H9 (cell line): ENCODE measurements at regions not wholly inside any gene's neighbourhood (a gene's known extent, or its start where the extent isn't known, plus 50 kb on each side); places are given as distances from the start of the nearest gene placed in this dataset.

Experiments used
- DNase-seq: peaks from one replicate; pipeline ENCODE4 v3.0.0-alpha.2; 2017
- H2AFZ ChIP-seq: one replicate; pipeline ENCODE4 v1.6.1; 2013; ENCODE audit warnings: mild to moderate bottlenecking, low read length, control low read depth, moderate library complexity
- H2AK5ac ChIP-seq: 2 replicates; pipeline ENCODE4 v1.6.1; 2013; ENCODE audit warnings: low read length, control low read depth, mixed read lengths; ENCODE audit not compliant: insufficient read length
- H2BK120ac ChIP-seq: one replicate; pipeline ENCODE4 v1.6.1; 2013; ENCODE audit warnings: low read depth, mild to moderate bottlenecking, low read length, control low read depth, inconsistent platforms; ENCODE audit not compliant: poor library complexity, severe bottlenecking
- H2BK12ac ChIP-seq: 2 replicates; pipeline ENCODE4 v1.6.1; 2013; ENCODE audit warnings: low read length, control low read depth, mixed read lengths, low read depth; ENCODE audit not compliant: insufficient read length
- H2BK15ac ChIP-seq: 2 replicates; pipeline ENCODE4 v1.6.1; 2013; ENCODE audit warnings: low read depth, low read length, control low read depth
- H2BK20ac ChIP-seq: one replicate; pipeline ENCODE4 v1.6.1; 2013; ENCODE audit warnings: low read depth, mild to moderate bottlenecking, low read length, control low read depth, inconsistent platforms; ENCODE audit not compliant: poor library complexity, severe bottlenecking
- H2BK5ac ChIP-seq: 2 replicates; pipeline ENCODE4 v1.6.1; 2013; ENCODE audit warnings: low read length, control low read depth, mixed read lengths; ENCODE audit not compliant: insufficient read length
- H3K14ac ChIP-seq: 2 replicates; pipeline ENCODE4 v1.6.1; 2013; ENCODE audit warnings: low read length, control low read depth; ENCODE audit not compliant: insufficient read depth
- H3K18ac ChIP-seq: 2 replicates; pipeline ENCODE4 v1.6.1; 2013; ENCODE audit warnings: low read depth, mild to moderate bottlenecking, mixed read lengths, low read length, control low read depth; ENCODE audit not compliant: insufficient read length
- H3K23ac ChIP-seq: 2 replicates; pipeline ENCODE4 v1.6.1; 2013; ENCODE audit warnings: low read length, control low read depth, mixed read lengths, low read depth; ENCODE audit not compliant: insufficient read length
- H3K23me2 ChIP-seq: 2 replicates; pipeline ENCODE4 v1.6.1; 2013; ENCODE audit warnings: low read depth, mild to moderate bottlenecking, mixed read lengths, low read length, control low read depth; ENCODE audit not compliant: insufficient read length, poor library complexity, severe bottlenecking
- H3K27ac ChIP-seq: 2 replicates; pipeline ENCODE4 v1.5.1; 2013; ENCODE audit warnings: low read length, control low read depth, mixed read lengths, low read depth; ENCODE audit not compliant: insufficient read length
- H3K27me3 ChIP-seq: 2 replicates; pipeline ENCODE4 v1.6.1; 2013; ENCODE audit warnings: low read length, control low read depth, inconsistent platforms; ENCODE audit not compliant: insufficient read depth
- H3K4ac ChIP-seq: 2 replicates; pipeline ENCODE4 v1.6.1; 2013; ENCODE audit warnings: low read depth, mild to moderate bottlenecking, control low read depth, inconsistent platforms, low read length, moderate library complexity
- H3K4me1 ChIP-seq: 2 replicates; pipeline ENCODE4 v1.6.1; 2013; ENCODE audit warnings: low read length, control low read depth, inconsistent platforms; ENCODE audit not compliant: insufficient read depth
- H3K4me2 ChIP-seq: 2 replicates; pipeline ENCODE4 v1.6.1; 2013; ENCODE audit warnings: low read length, control low read depth, mixed read lengths; ENCODE audit not compliant: insufficient read length, insufficient read depth
- H3K56ac ChIP-seq: 2 replicates; pipeline ENCODE4 v1.6.1; 2013; ENCODE audit warnings: low read depth, mild to moderate bottlenecking, mixed read lengths, low read length, control low read depth; ENCODE audit not compliant: insufficient read length
- H3K79me1 ChIP-seq: 2 replicates; pipeline ENCODE4 v1.6.1; 2013; ENCODE audit warnings: low read depth, mild to moderate bottlenecking, moderate library complexity, low read length, control low read depth, inconsistent platforms; ENCODE audit not compliant: insufficient read depth, poor library complexity, severe bottlenecking
- H3K79me2 ChIP-seq: 2 replicates; pipeline ENCODE4 v1.6.1; 2013; ENCODE audit warnings: low read length, control low read depth, inconsistent platforms; ENCODE audit not compliant: insufficient read depth
- H3K9ac ChIP-seq: 2 replicates; pipeline ENCODE4 v1.6.1; 2013; ENCODE audit warnings: low read length, control low read depth, mixed read lengths; ENCODE audit not compliant: insufficient read length; ENCODE audit errors: extremely low read depth
- H3K9me3 ChIP-seq: one replicate; pipeline ENCODE4 v1.6.1; 2013; ENCODE audit warnings: low read depth, low read length, inconsistent platforms; ENCODE audit not compliant: control insufficient read depth
- H3T11ph ChIP-seq: one replicate; pipeline ENCODE4 v1.6.1; 2013; ENCODE audit warnings: mild to moderate bottlenecking, low read length, control low read depth, inconsistent platforms
- H4K20me1 ChIP-seq: one replicate; pipeline ENCODE4 v1.6.1; 2013; ENCODE audit not compliant: control insufficient read depth, insufficient read length, insufficient read depth
- H4K5ac ChIP-seq: 2 replicates; pipeline ENCODE4 v1.6.1; 2013; ENCODE audit warnings: low read depth, mild to moderate bottlenecking, mixed read lengths, low read length, control low read depth; ENCODE audit not compliant: insufficient read length
- H4K8ac ChIP-seq: replicated peaks from 2 replicates; pipeline ENCODE4 v1.6.1; 2013; ENCODE audit warnings: low read length, control low read depth, mixed read lengths, low read depth; ENCODE audit not compliant: insufficient read length
- H4K91ac ChIP-seq: 2 replicates; pipeline ENCODE4 v1.6.1; 2013; ENCODE audit warnings: low read depth, mild to moderate bottlenecking, moderate library complexity, mixed read lengths, low read length, control low read depth; ENCODE audit not compliant: insufficient read length
- H3K27ac Mint-ChIP-seq, 3 experiments: 2 replicates in 2 of 3; 3 replicates in 1 of 3; pipeline ENCODE4 v1.8.0; 2020 to 2021; ENCODE audit warnings: mixed read lengths in 3 of 3, mild to moderate bottlenecking in 1 of 3, moderate library complexity in 1 of 3
- H3K27me3 Mint-ChIP-seq: 2 replicates; pipeline ENCODE4 v1.8.0; 2021; ENCODE audit warnings: low read depth, mild to moderate bottlenecking, moderate library complexity, mixed read lengths
- H3K36me3 Mint-ChIP-seq, 3 experiments: 2 replicates in 2 of 3; 3 replicates in 1 of 3; pipeline ENCODE4 v1.8.0; 2020 to 2021; ENCODE audit warnings: low read depth in 3 of 3, mixed read lengths in 3 of 3; ENCODE audit not compliant: insufficient read depth in 1 of 3
- H3K4me1 Mint-ChIP-seq, 2 experiments: 2 replicates each; pipeline ENCODE4 v1.8.0; 2020; ENCODE audit warnings: mixed read lengths in 2 of 2
- H3K4me3 Mint-ChIP-seq, 2 experiments: 2 replicates in 1 of 2; 3 replicates in 1 of 2; pipeline ENCODE4 v1.8.0; 2020 to 2021; ENCODE audit warnings: mild to moderate bottlenecking in 2 of 2, mixed read lengths in 2 of 2, moderate library complexity in 1 of 2
- H3K9me3 Mint-ChIP-seq, 2 experiments: 2 replicates in 1 of 2; 3 replicates in 1 of 2; pipeline ENCODE4 v1.8.0; 2020; ENCODE audit warnings: mild to moderate bottlenecking in 2 of 2, mixed read lengths in 2 of 2, moderate library complexity in 1 of 2
- CTCF ChIP-seq: fragments of 200-600 bp; sonication (generic); conservative IDR thresholded peaks from 3 replicates; pipeline ENCODE4 v1.8.0; 2021; ENCODE audit warnings: antibody characterized with exemption, mild to moderate bottlenecking
- WGBS: extraction: QIAGEN DNeasy Blood & Tissue Kit; methylation state at CpG from one replicate; pipeline ENCODE4 v1.1.7; 2013; ENCODE audit warnings: missing lambda C conversion rate, low lambda C conversion rate, mixed read lengths; ENCODE audit not compliant: insufficient read length; ENCODE audit errors: extremely low coverage; 5-methylcytosine and 5-hydroxymethylcytosine counted together

GRCh38 chr14:56371737-56372136 is 207.9 kb upstream of the TMEM260 start:
- Histone ChIP-seq H3K9me3 (no peaks in the 10 kb centered on the region), H4K5ac (no peak overlapping the region), H3K4ac (no peak overlapping the region), H3K27me3 (no peaks in the 10 kb centered on the region), H3K18ac (no peak overlapping the region), H3K9ac (no peak overlapping the region), H2BK5ac (no peak overlapping the region), H4K91ac (no peak overlapping the region), H3K4me2 (no peak overlapping the region), H2BK120ac (no peak overlapping the region), H2BK20ac (no peak overlapping the region), H3K56ac (no peak overlapping the region), H2BK15ac (no peak overlapping the region), H3K79me1 (no peaks in the 10 kb centered on the region), H3K14ac (no peak overlapping the region), H4K20me1 (no peaks in the 10 kb centered on the region), H2BK12ac (no peak overlapping the region), H4K8ac (no peak overlapping the region), H3K23ac (no peak overlapping the region), H2AK5ac (no peak overlapping the region), H3K23me2 (no peaks in the 10 kb centered on the region), H3K27ac (no peak overlapping the region), H3T11ph (no peak overlapping the region), H2AFZ (no peak overlapping the region), H3K4me1 (no peaks in the 10 kb centered on the region), H3K79me2 (no peaks in the 10 kb centered on the region)
- Mint-ChIP-seq H3K4me1 (peaks cover 10 to 12% of the 10 kb centered on the region in 2 experiments; a peak in 3 of 4 replicates), H3K27ac (no peak overlapping the region), H3K27me3 (0 out of 2 replicates have a peak, but pooled peaks cover 2% of the 10 kb centered on the region), H3K36me3 (no peaks in the 10 kb centered on the region; a peak in 1 of 7 replicates), H3K9me3 (peaks cover 9 to 10% of the 10 kb centered on the region in 2 experiments), H3K4me3 (no peak overlapping the region)
- no CpG with 5 or more reads among the region's 3 CpGs for WGBS
- TF ChIP-seq CTCF, result no peak
- no peak for DNase-seq
